Endothelial cell of hepatic sinusoid (primary cell): ENCODE measurements at regions not wholly inside any gene's neighbourhood (a gene's known extent, or its start where the extent isn't known, plus 50 kb on each side); places are given as distances from the start of the nearest gene placed in this dataset.
"Not testable (repeated sequence)": the region's sequence is repeated elsewhere in the genome, so short reads cannot be mapped to it uniquely, and the experiment has no call there.

Source experiments
- in situ Hi-C: cut with HindIII; loops from 2 replicates; pipeline ENCODE4 v1.10.0; 2017; ENCODE audit warnings: low sequenced_read_pairs

DNA sequence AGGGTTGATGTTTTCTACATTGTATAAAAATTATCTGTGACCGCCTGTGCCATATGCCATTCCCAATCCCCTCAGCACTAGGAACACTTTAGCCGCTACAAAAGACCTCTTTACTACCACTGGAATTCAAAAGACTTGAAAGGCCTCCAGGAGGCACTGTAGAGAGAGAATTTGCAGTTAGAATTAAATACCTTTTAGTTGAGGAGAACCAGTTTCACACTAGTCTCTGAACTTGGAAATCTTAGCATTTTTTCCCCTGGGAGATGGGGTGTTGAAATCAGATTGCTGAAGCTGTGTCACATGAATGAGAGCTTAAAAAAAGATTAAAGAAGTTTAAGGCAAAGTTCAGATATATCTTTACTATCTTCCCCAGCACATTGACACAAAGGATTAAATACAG is 291.0 kb downstream of the ADGRL2 start:
- in situ Hi-C loops: no loop called here

DNA sequence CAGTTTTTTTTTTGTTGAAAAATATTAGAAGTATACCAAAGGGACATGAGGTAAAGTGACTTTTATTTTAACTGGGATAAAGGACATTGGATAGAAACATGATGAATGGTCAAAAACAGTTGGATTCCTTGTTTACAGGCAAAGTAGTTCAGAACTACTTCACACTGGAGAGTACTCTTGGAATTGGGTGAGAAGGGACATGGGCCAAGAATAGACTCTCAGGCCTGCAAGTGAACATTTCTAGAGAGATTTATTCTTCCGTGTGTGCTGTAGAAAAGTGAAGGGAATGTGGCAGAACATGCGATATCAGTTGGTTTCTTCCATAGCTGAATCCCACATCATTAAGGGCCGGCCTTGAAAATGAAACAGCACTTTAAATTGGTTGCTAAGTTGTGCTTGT is 290.5 kb downstream of the ADGRL2 start:
- in situ Hi-C loops: no loop called here

DNA sequence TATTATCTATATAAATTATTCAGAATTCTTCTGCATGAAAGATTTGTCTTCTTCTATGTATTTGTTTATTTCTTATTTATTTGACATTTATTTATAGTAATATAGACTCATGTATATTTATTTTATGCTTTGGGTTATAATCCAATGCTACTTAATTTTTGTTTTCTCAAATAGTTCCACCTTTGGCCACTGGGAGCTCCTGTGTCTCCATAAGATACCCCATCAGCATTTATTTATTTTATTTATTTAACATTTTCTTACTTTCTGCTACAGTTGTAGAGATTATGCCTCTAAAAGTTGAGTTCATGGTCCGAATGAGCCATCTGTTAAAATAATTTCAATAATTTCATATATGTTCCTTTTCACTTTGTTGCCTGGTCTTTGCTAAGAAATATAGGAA is 289.4 kb downstream of the ADGRL2 start:
- in situ Hi-C loops: no loop called here

DNA sequence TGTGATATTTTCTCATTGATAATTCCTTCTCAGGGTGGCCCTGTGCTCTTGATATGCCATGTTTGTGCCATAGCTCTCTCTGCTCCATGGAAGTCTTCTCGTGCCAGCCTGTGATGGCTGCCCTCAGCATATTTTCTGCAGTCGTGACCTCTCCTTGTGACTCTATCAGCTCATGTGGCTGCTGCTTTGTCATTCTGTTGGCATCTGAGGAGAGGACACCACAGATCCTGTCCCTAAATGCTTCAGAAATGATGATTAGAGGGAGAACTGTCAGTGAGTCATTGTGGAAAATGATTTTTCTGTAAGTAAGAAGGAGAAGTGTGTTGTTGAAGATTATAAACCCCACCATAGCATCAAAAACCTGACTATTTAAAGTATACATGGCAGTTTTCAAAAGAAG is 286.0 kb downstream of the ADGRL2 start:
- in situ Hi-C loops: no loop called here

DNA sequence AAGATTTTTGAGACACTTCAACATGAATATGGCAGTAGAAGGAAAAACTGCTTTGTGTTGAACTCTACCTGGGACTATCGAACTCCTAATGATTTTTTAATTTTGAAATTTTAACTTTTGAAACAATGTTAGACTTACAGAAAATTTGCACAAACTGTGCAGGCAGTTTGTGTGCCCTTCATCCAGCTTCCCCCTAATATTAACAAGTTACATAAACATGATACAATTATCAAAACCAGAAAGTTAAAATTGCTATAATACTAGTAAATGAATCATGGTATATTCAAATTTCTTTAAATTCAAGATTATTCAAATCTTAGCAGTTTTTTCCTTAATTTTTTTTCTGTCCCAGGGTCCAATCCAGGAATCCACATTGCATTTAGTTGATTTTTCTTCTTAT is 278.9 kb downstream of the ADGRL2 start:
- in situ Hi-C loops: no loop called here

DNA sequence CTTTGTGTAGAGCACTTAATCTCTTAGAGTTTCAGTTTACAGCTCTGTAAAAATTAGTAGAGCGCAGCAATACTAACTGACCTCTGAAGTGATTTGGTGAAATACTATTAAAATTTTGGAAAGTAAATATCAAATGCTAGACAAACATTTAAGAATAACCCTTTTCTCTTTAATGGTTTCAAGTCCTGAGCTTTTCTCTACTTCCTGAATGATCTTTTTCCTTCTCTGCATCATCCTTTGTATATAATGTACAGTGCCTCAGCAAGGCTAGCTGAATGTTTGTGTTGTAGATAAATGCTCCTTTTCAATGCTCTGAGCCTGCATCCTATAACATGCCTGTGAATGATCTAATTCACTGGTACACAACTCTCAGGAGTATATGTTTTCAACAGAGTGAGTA is 272.9 kb downstream of the ADGRL2 start:
- in situ Hi-C loops: no loop called here

DNA sequence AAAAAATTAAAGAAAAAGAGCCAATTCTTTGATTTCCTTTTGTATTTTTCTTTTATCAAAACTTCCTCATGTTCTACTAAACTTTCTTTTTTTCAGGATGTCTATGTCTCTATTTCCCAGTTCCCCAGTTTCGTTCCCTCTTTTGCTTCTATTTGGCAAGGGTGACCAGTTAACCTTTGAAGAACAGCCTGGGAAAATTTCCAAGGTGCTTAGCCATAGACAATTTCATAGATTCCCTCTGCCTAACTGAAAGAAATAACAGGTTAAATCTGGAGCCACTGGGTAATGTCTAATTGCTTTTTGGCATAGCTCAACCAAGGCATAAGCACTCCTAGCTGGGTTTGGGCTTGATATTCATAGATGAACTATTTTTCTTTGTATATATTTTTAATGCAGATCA is 272.3 kb downstream of the ADGRL2 start:
- in situ Hi-C loops: no loop called here

DNA sequence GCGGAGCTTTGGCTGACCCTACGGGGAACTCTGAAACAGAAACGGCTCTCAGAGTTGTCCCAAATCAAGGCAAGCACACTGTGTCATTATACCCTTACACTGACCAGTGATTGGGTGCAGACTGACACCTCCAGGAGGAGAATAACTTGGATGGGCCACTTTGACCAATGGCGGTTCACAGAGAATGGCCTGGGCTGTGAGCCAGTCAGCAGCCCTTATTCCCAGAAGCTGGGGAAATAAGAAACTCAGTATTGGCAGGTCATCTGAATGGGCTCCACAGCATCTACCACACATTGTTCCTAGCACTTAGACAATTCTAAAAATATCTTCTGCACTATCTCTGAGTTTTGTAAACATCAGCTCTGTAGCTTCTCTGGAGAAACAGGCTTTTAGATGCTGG is 265.2 kb downstream of the ADGRL2 start:
- in situ Hi-C loops: no loop called here

DNA sequence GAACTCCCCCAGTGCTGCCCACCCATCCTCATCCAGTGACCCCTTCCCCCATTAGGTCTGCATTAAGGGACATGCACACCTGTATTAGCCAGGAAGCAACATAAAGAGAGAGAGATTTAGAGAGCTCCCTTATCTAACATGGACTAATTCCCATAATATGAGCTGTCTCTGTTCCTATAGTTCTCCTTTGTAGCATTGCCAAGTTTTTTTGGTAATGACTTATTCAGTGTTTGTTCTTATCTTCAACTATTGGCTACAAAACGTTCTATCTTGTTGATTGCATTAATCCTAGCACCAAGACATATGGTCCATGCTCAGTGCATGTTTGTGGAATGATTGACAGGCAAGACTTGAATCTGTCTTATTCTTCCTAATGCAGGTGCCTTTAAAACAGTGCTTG is 264.0 kb downstream of the ADGRL2 start:
- in situ Hi-C loops: no loop called here

DNA sequence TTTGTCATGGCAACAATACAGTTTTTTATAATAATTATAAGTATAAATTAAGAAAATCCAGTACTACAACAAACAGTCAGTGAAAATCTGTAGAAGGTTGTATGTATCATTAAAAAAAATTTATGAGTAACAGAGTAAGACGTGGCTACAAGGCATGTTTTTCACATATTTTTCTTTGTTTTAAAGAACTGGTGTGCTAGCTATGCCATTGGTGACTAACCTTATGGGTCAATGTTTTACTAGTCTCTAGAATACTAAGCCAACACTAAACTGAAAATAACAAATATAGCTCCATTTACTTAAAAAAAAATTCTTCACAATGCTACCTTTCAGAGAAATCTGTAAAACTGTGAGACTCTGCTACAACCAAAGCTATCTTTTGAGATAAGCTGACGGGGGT is 261.5 kb downstream of the ADGRL2 start:
- in situ Hi-C loops: no loop called here

DNA sequence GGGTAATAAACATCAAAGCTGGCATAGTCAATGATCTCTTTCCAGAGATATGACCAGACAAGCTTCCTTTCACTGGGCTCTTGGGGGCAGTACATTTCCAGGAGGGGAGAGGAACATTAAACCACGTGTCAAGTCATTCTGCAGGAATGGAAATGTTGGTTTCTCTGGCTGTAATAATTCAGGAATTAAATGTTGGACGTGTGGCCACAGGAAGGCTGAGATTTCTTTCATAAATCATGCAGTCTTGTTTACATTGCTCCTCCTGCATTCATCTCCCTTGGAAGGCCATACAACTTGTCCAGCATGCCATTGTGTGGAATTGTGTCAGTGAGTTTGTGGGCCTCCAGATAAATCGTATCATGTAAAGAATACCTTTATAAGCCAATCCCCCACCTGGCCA is 259.2 kb downstream of the ADGRL2 start:
- in situ Hi-C loops: no loop called here

DNA sequence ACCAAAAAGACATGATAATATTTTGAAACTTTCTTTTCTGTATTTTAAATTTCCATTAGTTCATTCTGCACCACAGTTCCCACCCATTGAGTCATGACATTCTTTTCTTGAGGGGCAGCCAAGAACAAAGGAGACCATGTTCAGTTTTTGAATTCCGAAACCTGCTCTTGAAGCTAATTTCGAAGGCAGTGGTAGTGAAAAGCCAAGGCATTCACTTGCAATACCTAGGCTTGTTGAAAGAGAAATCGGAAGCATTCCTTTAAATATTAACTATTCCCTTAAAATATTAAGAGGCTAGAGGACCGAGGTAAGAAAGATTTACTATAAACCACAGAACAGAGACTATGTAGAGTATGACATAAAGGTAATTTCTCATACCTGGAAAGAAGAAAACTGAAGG is 256.3 kb downstream of the ADGRL2 start:
- in situ Hi-C loops: no loop called here

DNA sequence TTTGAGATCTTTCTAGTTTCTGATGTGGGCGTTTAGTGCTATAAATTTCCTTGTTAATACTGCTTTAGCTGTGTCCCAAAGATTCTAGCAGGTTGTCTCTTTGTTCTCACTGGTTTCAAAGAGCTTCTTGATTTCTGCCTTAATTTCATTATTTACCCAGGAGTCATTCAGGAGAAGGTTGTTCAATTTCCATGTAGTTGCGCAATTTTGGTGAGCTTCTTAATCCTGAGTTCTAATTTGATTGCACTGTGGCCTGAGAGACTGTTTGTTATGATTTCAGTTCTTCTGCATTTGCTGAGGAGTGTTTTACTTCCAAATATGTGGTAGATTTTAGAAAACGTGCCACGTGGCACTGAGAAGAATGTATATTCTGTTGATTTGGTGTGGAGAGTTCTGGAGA is 254.6 kb downstream of the ADGRL2 start:
- in situ Hi-C loops: not testable (repeated sequence)

DNA sequence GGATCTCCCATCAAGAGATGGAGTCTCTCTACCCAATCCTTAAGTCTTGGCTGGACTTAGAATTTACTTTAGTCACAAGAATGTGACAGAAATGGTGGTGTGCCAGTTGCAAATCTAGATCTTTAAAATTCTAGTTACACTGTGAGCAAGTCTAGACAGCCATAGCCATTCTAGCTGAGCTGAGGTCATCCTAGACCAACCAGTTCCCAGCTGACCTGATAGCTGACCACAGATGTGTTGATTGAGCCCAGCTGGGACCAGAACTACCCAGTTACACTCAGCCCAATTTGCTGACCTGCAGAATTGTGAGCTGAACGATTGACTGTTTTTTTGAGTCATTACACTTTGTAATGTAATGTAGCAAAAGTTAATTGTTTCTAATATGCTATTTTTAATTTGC is 251.8 kb downstream of the ADGRL2 start:
- in situ Hi-C loops: no loop called here

DNA sequence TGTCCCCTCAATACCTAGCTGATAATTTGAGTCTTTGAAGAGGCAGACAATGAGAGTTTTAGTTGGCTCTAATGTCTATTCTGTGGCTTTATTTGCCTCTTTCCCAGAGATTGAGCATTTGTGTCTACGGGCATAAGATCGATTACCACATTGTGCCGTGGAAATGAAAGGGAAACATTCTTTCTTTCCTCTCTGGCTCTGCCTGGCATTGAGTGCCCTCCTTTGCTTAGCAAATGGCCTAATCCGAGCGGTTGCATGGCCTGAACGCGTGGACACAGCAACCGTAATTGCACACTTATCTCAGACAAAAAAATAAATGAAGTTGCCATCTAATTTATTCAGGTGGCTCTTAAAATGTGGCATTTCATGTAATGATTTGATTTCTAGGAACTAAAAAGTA is 247.9 kb downstream of the ADGRL2 start:
- in situ Hi-C loops: no loop called here

DNA sequence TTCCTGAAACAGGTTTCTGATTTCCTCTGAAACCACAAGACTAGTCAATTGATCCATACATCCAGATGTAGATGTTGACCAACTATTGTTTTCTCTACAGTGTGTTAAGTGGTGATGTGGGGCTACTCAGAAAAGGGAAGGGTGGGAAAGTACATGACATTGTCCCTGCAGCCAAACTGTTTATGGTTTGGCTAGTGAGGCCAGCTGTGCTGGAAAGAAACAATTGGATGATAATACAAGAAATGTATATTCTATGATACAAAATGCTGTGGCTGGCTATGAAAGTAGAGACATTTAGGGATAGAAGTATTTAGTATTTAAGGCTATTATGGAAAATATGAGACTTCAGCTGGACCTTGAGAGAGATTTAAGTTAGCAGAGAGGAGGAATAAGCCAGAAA is 244.5 kb downstream of the ADGRL2 start:
- in situ Hi-C loops: no loop called here

DNA sequence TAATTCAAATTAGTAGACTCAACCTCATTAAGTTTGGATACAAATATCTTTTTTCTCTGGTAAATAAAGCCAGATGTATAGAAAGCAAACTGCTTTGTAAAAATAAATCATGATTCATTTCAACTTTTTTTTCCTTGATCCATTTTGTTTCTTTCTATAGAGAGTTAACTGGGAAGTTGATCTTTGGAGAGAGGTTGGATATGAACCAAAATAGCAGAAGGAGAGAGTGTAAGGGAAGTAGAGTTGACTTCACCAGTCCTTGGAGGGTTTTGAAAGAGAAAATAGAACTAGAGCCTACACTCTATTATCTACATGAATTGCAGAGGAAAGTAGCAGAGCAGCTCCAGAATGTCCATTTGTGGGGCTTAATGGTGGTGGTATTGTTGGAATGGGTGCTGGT is 243.8 kb downstream of the ADGRL2 start:
- in situ Hi-C loops: no loop called here

DNA sequence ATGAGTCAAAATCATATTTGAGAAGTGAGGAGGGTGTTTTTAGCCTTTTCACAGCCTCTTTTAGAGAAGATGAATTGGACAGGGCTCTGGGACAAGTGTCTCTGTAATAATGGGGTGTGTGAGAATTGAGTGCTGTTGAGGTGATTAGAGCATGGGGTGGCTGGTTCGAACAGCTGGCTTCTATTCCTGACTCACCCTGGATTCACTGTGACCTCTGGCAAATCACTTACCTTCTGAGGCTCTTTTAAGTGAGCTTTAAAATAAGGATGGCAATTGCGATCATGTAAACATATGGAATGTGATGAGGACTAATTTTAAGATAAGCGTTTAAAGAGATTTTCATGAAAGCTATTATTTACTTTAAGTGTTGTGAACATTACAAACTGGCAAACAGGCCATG is 243.4 kb downstream of the ADGRL2 start:
- in situ Hi-C loops: no loop called here

DNA sequence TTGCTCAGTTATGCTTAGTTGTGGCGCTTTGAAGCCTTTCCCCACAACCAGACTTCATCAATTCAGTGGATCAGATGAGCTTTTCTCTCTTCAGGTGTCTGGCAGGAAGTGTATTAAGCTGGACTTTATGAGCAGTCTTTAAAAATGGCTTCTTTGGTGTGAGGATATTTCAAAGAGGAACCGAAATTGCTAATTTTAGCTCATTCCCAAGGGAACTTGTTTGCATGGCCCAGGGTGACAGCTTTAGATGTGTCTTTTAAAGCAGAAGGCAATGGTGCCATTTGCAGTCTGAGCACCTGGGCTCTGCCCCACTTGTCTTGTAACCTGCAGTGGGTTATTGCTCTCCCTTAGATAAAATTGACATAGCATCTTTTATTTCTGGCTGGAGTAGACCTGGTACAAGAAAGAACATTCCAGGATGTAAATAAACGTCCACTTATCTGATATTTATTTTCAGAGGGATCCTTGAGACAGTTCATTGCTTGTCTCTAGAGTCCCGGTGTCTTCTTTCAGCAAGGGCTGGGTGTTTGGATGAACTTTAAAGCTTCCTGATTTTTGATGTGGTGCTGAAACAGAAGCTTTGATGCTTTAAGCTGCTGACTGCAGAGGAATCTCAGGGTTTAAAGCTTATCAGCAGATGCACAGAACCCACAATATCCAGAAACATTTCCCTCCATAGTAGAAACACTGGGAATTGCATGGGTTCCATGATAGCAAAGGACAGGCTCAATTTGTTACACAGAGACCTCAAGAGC is 241.7 kb downstream of the ADGRL2 start:
- in situ Hi-C loops: no loop called here
